Peyer's patch (tissue), 4 donors: ENCODE measurements at regions not wholly inside any gene's neighbourhood (a gene's known extent, or its start where the extent isn't known, plus 50 kb on each side); places are given as distances from the start of the nearest gene placed in this dataset.

Source experiments
- DNase-seq, 3 donors: peaks; one replicate each; pipeline ENCODE4 v3.0.0-alpha.2; 2017 to 2019
- H3K27ac ChIP-seq, 4 donors: fragments of 200-600 bp; sonication (generic); one replicate each; pipeline ENCODE4 v1.5.1; 2016 to 2019
- H3K27me3 ChIP-seq, 2 donors: fragments of 200-600 bp; sonication (generic); one replicate each; pipeline ENCODE4 v1.5.1; 2019
- H3K36me3 ChIP-seq, 3 donors: fragments of 200-600 bp; sonication (generic); one replicate each; pipeline ENCODE4 v1.5.1; 2016 to 2019
- H3K4me1 ChIP-seq, 4 donors: fragments of 200-600 bp; sonication (generic); one replicate each; pipeline ENCODE4 v1.5.1; 2016 to 2019
- H3K4me3 ChIP-seq, 4 donors: fragments of 200-600 bp; sonication (generic); 1 replicate in 3 of 4; 2 replicates in 1 of 4; pipeline ENCODE4 v1.5.1; 2016 to 2019; ENCODE audit warnings: mild to moderate bottlenecking in 1 of 4
- H3K9me3 ChIP-seq, 4 donors: fragments of 200-600 bp; sonication (generic); one replicate each; pipeline ENCODE4 v1.5.1; 2016 to 2019; ENCODE audit warnings: mild to moderate bottlenecking in 1 of 4
- POLR2A ChIP-seq, 2 donors: fragments of 450-650 bp; IDR thresholded peaks; one replicate each; pipeline ENCODE4 v1.5.1; 2017; ENCODE audit warnings: antibody characterized with exemption in 2 of 2, mild to moderate bottlenecking in 2 of 2, moderate library complexity in 2 of 2
- TF ChIP-seq, protein P1 (sequence below), 6 experiments: fragments of 450-650 bp in 4 of 6; fragments of 200-600 bp in 2 of 6; sonication (generic) in 1 of 6; IDR thresholded peaks; one replicate each; pipeline ENCODE4 v1.5.1; 2017 to 2019; ENCODE audit warnings: antibody characterized with exemption in 6 of 6, mild to moderate bottlenecking in 3 of 6, moderate library complexity in 1 of 6

GRCh38 chr17:6355196-6355595 lies 79.7 kb downstream of the AIPL1 start:
- Histone ChIP-seq H3K36me3 (no peaks in the 10 kb centered on the region), H3K27me3 (no peaks in the 10 kb centered on the region), H3K4me3 (no peak overlapping the region), H3K9me3 (no peaks in the 10 kb centered on the region), H3K27ac (no peak overlapping the region), H3K4me1 (no peaks in the 10 kb centered on the region)
- no peak for TF ChIP-seq POLR2A (IDR thresholded peaks at IDR 0.05)
- TF ChIP-seq, protein P1, sequence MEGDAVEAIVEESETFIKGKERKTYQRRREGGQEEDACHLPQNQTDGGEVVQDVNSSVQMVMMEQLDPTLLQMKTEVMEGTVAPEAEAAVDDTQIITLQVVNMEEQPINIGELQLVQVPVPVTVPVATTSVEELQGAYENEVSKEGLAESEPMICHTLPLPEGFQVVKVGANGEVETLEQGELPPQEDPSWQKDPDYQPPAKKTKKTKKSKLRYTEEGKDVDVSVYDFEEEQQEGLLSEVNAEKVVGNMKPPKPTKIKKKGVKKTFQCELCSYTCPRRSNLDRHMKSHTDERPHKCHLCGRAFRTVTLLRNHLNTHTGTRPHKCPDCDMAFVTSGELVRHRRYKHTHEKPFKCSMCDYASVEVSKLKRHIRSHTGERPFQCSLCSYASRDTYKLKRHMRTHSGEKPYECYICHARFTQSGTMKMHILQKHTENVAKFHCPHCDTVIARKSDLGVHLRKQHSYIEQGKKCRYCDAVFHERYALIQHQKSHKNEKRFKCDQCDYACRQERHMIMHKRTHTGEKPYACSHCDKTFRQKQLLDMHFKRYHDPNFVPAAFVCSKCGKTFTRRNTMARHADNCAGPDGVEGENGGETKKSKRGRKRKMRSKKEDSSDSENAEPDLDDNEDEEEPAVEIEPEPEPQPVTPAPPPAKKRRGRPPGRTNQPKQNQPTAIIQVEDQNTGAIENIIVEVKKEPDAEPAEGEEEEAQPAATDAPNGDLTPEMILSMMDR (IDR thresholded peaks at IDR 0.05): no peak
- DNase-seq: no peak

DNA sequence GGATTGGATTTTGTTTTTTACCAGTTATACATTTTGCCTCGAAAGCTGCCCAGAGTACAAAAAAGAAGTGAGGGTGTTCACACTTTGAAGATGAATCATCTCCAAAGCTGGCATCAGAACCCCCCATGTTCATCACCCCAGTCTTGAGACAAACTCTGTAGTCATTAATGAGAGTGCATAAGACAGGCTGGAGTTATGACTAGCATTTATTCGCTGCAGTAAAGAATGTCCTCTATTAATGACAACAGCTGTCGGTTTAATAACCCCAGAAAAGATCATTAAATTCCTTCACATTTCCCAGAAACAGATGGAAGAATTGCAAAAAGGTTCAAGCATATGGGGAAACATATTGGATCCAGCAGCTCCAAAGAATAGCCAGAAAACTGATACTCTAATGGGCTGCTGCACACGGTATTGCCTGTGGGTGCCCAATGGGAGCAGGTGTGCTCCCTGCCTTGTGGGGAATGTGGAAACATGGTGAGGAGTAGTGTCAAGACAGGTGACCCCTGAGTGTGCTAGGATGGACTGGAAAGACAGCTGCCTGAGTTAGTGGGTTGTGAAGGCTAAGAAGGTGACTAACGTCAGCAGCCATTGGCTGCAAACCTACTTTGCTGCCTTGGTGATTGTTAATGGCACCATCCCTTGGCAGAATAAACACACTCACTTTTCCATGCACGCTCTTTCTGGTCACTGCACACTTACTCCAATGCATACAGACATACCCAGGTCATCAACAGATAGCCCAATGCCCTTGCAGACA lies 81.9 kb downstream of the AIPL1 start:
- no peak overlapping the region for H3K4me3 ChIP-seq
- H3K27ac ChIP-seq: no peak overlapping the region
- H3K9me3 ChIP-seq: no peaks in the 10 kb centered on the region
- H3K27me3 ChIP-seq: no peaks in the 10 kb centered on the region
- no peak for DNase-seq
- H3K4me1 ChIP-seq: no peaks in the 10 kb centered on the region
- TF ChIP-seq, protein P1 (IDR thresholded peaks at IDR 0.05): no peak
- no peak for TF ChIP-seq POLR2A (IDR thresholded peaks at IDR 0.05)
- no peaks in the 10 kb centered on the region for H3K36me3 ChIP-seq

DNA sequence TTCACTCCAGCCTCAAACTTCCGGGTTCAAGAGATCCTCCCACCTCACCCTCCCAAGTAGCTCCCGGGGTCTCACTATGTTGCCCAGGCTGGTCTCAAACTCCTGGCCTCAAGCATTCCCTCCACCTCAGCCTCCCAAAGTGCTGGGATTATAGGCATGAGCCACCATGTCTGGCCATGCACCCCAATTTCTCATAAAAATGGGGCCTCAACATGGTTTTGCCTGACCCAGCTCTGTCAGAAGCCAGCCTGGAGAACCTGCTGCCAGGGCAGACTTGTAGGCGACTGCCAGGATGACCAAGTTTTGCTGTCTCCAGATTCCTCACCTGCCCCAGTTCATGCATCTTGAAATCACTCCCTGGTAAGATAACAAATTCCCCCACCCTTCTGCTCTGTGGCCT lies 82.9 kb downstream of the AIPL1 start:
- DNase-seq: no peak
- no peak for TF ChIP-seq POLR2A (IDR thresholded peaks at IDR 0.05)
- TF ChIP-seq, protein P1 (IDR thresholded peaks at IDR 0.05): no peak
- no peaks in the 10 kb centered on the region for H3K9me3 ChIP-seq
- H3K4me3 ChIP-seq: no peak overlapping the region
- no peak overlapping the region for H3K27ac ChIP-seq
- no peaks in the 10 kb centered on the region for H3K27me3 ChIP-seq
- H3K4me1 ChIP-seq: no peaks in the 10 kb centered on the region
- H3K36me3 ChIP-seq: no peaks in the 10 kb centered on the region

- no peak overlapping the region for H3K4me3 ChIP-seq
- H3K27me3 ChIP-seq: no peaks in the 10 kb centered on the region
- H3K36me3 ChIP-seq: no peaks in the 10 kb centered on the region
- no peak for DNase-seq
- no peaks in the 10 kb centered on the region for H3K9me3 ChIP-seq
- no peaks in the 10 kb centered on the region for H3K4me1 ChIP-seq
- TF ChIP-seq POLR2A (IDR thresholded peaks at IDR 0.05): no peak
- TF ChIP-seq, protein P1 (IDR thresholded peaks at IDR 0.05): no peak
- H3K27ac ChIP-seq: no peak overlapping the region
Observed at GRCh38 chr17:6350806-6351205, 84.1 kb downstream of the AIPL1 start.

DNA sequence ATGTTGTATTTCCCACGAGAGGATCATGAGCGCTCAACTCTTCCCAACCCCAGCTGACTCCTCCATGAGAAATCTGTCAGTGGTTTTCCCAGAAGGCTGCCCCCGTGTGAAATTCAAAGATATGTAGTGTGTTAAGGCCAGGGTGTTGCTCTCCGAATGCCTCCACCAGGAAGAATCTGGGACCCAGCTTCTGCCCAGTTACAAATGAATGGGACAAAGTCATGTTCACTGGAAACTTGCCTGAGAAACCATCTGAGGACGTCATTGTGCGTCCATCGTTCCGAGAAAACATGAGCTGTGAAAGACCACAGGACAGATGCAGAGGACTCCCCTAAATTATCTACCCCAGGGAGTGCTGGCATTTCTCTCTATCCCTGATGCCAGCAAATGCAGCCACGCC lies 86.0 kb downstream of the AIPL1 start:
- Histone ChIP-seq H3K27ac (no peak overlapping the region), H3K27me3 (no peaks in the 10 kb centered on the region), H3K4me1 (no peaks in the 10 kb centered on the region), H3K36me3 (no peaks in the 10 kb centered on the region), H3K4me3 (no peak overlapping the region), H3K9me3 (no peaks in the 10 kb centered on the region)
- no peak for DNase-seq
- TF ChIP-seq, protein P1 (IDR thresholded peaks at IDR 0.05): no peak
- TF ChIP-seq POLR2A (IDR thresholded peaks at IDR 0.05): no peak
